CD8-positive, alpha-beta memory T cell (primary cell): ENCODE measurements at regions not wholly inside any gene's neighbourhood (a gene's known extent, or its start where the extent isn't known, plus 50 kb on each side); places are given as distances from the start of the nearest gene placed in this dataset.

Experiments
- CTCF ChIA-PET: fragments of 350-600 bp; sonication (Branson Sonifier 250); formaldehyde crosslinking; loops from one replicate; lab custom pipeline; 2021; ENCODE audit warnings: antibody characterized with exemption; lab: Charles Lee
- POLR2A ChIA-PET: fragments of 350-600 bp; sonication (Branson Sonifier 250); formaldehyde crosslinking; loops from one replicate; lab custom pipeline; 2021; ENCODE audit warnings: antibody characterized with exemption; lab: Charles Lee
- DNase-seq, 5 donors: peaks; one replicate each; pipeline versions ENCODE4 v3.0.0 to v3.0.0-alpha.2; 2020 to 2022; ENCODE audit warnings: mixed read lengths in 1 of 5
- H3K27ac ChIP-seq: one replicate; pipeline ENCODE4 v1.7.0; 2013; ENCODE audit warnings: low read depth, mild to moderate bottlenecking, low read length, moderate library complexity
- H3K27me3 ChIP-seq: 2 replicates; pipeline ENCODE4 v1.7.0; 2013; ENCODE audit warnings: low read length, mild to moderate bottlenecking; ENCODE audit not compliant: insufficient read depth, poor library complexity, severe bottlenecking
- H3K36me3 ChIP-seq: 2 replicates; pipeline ENCODE4 v1.7.0; 2013; ENCODE audit warnings: mild to moderate bottlenecking, low read length, moderate library complexity; ENCODE audit not compliant: insufficient read depth
- H3K4me1 ChIP-seq: 2 replicates; pipeline ENCODE4 v1.7.0; 2013; ENCODE audit warnings: mild to moderate bottlenecking, low read length, moderate library complexity; ENCODE audit not compliant: insufficient read depth
- H3K4me3 ChIP-seq: 2 replicates; pipeline ENCODE4 v1.7.0; 2013; ENCODE audit warnings: mild to moderate bottlenecking, low read length
- H3K9me3 ChIP-seq: 2 replicates; pipeline ENCODE4 v1.7.0; 2013; ENCODE audit warnings: mild to moderate bottlenecking, low read length
- H3K27ac Mint-ChIP-seq, 8 donors: one replicate each; pipeline ENCODE4 v1.8.0; 2020 to 2021; ENCODE audit warnings: mixed read lengths in 8 of 8, mild to moderate bottlenecking in 6 of 8, inconsistent platforms in 3 of 8, moderate library complexity in 3 of 8
- H3K27me3 Mint-ChIP-seq, 2 donors: one replicate each; pipeline ENCODE4 v1.8.0; 2020 to 2021; ENCODE audit warnings: mixed read lengths in 2 of 2, mild to moderate bottlenecking in 1 of 2, moderate library complexity in 1 of 2
- H3K36me3 Mint-ChIP-seq, 3 donors: one replicate each; pipeline ENCODE4 v1.8.0; 2020 to 2021; ENCODE audit warnings: mixed read lengths in 3 of 3, inconsistent platforms in 1 of 3, mild to moderate bottlenecking in 1 of 3
- H3K4me1 Mint-ChIP-seq, 3 donors: one replicate each; pipeline ENCODE4 v1.8.0; 2020 to 2021; ENCODE audit warnings: mixed read lengths in 3 of 3, inconsistent platforms in 1 of 3, mild to moderate bottlenecking in 1 of 3
- H3K4me3 Mint-ChIP-seq, 7 donors: one replicate each; pipeline ENCODE4 v1.8.0; 2020 to 2021; ENCODE audit warnings: mixed read lengths in 7 of 7, mild to moderate bottlenecking in 6 of 7, moderate library complexity in 4 of 7, inconsistent platforms in 2 of 7
- H3K9me3 Mint-ChIP-seq, 5 donors: one replicate each; pipeline ENCODE4 v1.8.0; 2020 to 2022; ENCODE audit warnings: mixed read lengths in 5 of 5, mild to moderate bottlenecking in 3 of 5, moderate library complexity in 2 of 5, inconsistent platforms in 1 of 5

DNA sequence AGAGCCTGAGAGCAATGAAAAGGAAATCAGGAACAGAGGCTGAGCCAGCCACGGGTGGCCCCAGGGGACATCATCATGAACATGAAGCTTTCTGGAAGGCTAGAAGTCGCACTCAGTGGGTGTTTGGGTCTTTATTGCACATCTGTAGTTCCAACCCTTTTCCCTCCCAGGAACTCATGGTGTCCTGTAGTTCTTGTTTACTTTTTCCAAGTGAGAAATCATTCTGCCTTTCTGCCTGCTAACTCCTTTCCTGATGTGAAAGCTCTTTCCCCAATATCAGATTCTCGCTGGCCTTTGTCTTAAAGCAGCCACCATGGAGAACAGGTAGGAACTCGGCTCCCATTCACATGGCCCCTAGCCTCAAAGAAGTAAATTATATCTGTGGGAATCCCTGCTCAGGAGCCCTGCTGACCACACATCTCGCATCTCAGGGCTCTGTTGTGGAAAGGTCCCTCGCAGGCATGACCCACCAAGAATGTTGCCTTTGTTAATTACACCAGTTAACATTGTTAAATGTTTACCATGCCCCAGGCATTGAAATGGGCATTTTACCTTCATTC is 542.7 kb downstream of the TNS3 start:
- no peak overlapping the region for H3K4me3 Mint-ChIP-seq
- ChIA-PET POLR2A (no interaction called here), CTCF (no interaction called here)
- Histone ChIP-seq H3K27me3 (no peaks in the 10 kb centered on the region), H3K9me3 (no peaks in the 10 kb centered on the region), H3K36me3 (no peaks in the 10 kb centered on the region), H3K4me3 (no peak overlapping the region), H3K27ac (no peak overlapping the region), H3K4me1 (no peaks in the 10 kb centered on the region)
- H3K27me3 Mint-ChIP-seq, result no peaks in the 10 kb centered on the region
- no peaks in the 10 kb centered on the region for H3K36me3 Mint-ChIP-seq
- no peak for DNase-seq
- H3K4me1 Mint-ChIP-seq, result no peaks in the 10 kb centered on the region
- H3K27ac Mint-ChIP-seq, result no peak overlapping the region
- peaks cover 0 to 10% (median 4%) of the 10 kb centered on the region in 5 donors for H3K9me3 Mint-ChIP-seq

GRCh38 chr7:47038621-47039020 is 543.3 kb downstream of the TNS3 start:
- Mint-ChIP-seq H3K4me3 (no peak overlapping the region), H3K27me3 (no peaks in the 10 kb centered on the region), H3K9me3 (peaks cover 0 to 13% (median 4%) of the 10 kb centered on the region in 5 donors), H3K27ac (no peak overlapping the region), H3K4me1 (no peaks in the 10 kb centered on the region), H3K36me3 (no peaks in the 10 kb centered on the region)
- H3K4me1 ChIP-seq, result no peaks in the 10 kb centered on the region
- CTCF ChIA-PET, result no interaction called here
- H3K4me3 ChIP-seq, result no peak overlapping the region
- H3K27ac ChIP-seq, result no peak overlapping the region
- H3K36me3 ChIP-seq, result no peaks in the 10 kb centered on the region
- no peak for DNase-seq
- POLR2A ChIA-PET, result no interaction called here
- H3K9me3 ChIP-seq, result no peaks in the 10 kb centered on the region
- no peaks in the 10 kb centered on the region for H3K27me3 ChIP-seq

DNA sequence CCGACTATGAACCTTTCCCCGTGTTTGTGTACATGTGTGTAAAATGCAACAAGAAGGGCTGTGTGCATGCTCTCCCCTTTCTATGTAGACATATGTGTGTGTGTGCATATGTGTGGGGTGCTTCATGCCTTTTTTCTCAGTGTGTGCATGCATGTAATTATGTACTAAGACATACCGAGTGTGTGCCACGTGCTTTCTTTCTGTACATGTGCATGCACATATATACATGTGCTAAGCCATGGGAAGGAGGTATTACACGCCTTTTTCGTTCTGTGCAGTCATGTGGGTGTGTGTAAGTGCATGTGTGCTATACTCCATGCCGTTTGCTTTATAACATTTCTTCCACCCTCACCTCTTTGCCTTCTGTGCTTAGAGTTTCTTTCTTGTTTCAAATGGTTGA is 544.3 kb downstream of the TNS3 start:
- Mint-ChIP-seq H3K36me3 (no peaks in the 10 kb centered on the region), H3K4me1 (no peaks in the 10 kb centered on the region), H3K9me3 (peaks cover 0 to 14% (median 4%) of the 10 kb centered on the region in 5 donors), H3K4me3 (no peak overlapping the region), H3K27me3 (no peaks in the 10 kb centered on the region), H3K27ac (no peak overlapping the region)
- H3K4me3 ChIP-seq, result no peak overlapping the region
- H3K4me1 ChIP-seq, result no peaks in the 10 kb centered on the region
- H3K9me3 ChIP-seq, result no peaks in the 10 kb centered on the region
- POLR2A ChIA-PET, result no interaction called here
- H3K27ac ChIP-seq, result no peak overlapping the region
- CTCF ChIA-PET, result no interaction called here
- no peak for DNase-seq
- no peaks in the 10 kb centered on the region for H3K27me3 ChIP-seq
- H3K36me3 ChIP-seq, result no peaks in the 10 kb centered on the region

GRCh38 chr7:47036909-47037308 is 545.0 kb downstream of the TNS3 start:
- Histone ChIP-seq H3K4me1 (no peaks in the 10 kb centered on the region), H3K4me3 (no peak overlapping the region), H3K9me3 (no peaks in the 10 kb centered on the region), H3K27ac (no peak overlapping the region), H3K27me3 (no peaks in the 10 kb centered on the region), H3K36me3 (no peaks in the 10 kb centered on the region)
- DNase-seq, result no peak
- ChIA-PET CTCF (no interaction called here), POLR2A (no interaction called here)
- H3K9me3 Mint-ChIP-seq, result peaks cover 0 to 14% (median 4%) of the 10 kb centered on the region in 5 donors
- H3K4me3 Mint-ChIP-seq, result no peak overlapping the region
- no peak overlapping the region for H3K27ac Mint-ChIP-seq
- no peaks in the 10 kb centered on the region for H3K36me3 Mint-ChIP-seq
- H3K4me1 Mint-ChIP-seq, result no peaks in the 10 kb centered on the region
- H3K27me3 Mint-ChIP-seq, result no peaks in the 10 kb centered on the region

GRCh38 chr7:47035522-47035921 is 546.4 kb downstream of the TNS3 start:
- Histone ChIP-seq H3K36me3 (no peaks in the 10 kb centered on the region), H3K27ac (no peak overlapping the region), H3K4me3 (no peak overlapping the region), H3K4me1 (no peaks in the 10 kb centered on the region), H3K9me3 (no peaks in the 10 kb centered on the region), H3K27me3 (no peaks in the 10 kb centered on the region)
- no peak overlapping the region for H3K4me3 Mint-ChIP-seq
- H3K4me1 Mint-ChIP-seq, result no peaks in the 10 kb centered on the region
- H3K9me3 Mint-ChIP-seq, result peaks cover 0 to 17% (median 5%) of the 10 kb centered on the region in 5 donors
- CTCF ChIA-PET, result no interaction called here
- H3K36me3 Mint-ChIP-seq, result no peaks in the 10 kb centered on the region
- DNase-seq, result no peak
- POLR2A ChIA-PET, result no interaction called here
- H3K27ac Mint-ChIP-seq, result no peak overlapping the region
- no peaks in the 10 kb centered on the region for H3K27me3 Mint-ChIP-seq

DNA sequence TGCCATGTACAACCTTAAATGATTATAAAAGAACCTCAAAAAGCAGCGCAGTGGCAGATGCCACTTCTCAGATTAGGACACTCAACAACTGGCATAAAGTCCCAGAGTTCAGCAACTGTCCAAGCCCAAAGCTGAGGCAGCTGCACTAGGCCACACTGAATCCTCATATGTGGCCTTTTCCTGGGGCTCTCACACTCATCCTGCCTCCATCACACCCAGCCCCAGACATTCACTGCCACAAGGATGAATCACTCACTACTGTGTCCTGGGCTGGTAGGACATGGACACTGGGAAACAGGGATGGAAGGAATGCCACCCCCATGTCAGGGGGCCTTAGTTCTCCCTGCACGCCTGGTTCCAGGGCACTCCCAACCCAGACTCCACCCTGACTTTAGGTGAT is 547.7 kb downstream of the TNS3 start:
- Mint-ChIP-seq H3K27ac (no peak overlapping the region), H3K9me3 (peaks cover 0 to 17% (median 7%) of the 10 kb centered on the region in 5 donors), H3K4me3 (no peak overlapping the region), H3K4me1 (no peaks in the 10 kb centered on the region), H3K36me3 (no peaks in the 10 kb centered on the region), H3K27me3 (no peaks in the 10 kb centered on the region)
- H3K4me1 ChIP-seq, result no peaks in the 10 kb centered on the region
- CTCF ChIA-PET, result no interaction called here
- H3K27me3 ChIP-seq, result no peaks in the 10 kb centered on the region
- H3K4me3 ChIP-seq, result no peak overlapping the region
- no peaks in the 10 kb centered on the region for H3K9me3 ChIP-seq
- H3K27ac ChIP-seq, result no peak overlapping the region
- no peaks in the 10 kb centered on the region for H3K36me3 ChIP-seq
- POLR2A ChIA-PET, result no interaction called here
- no peak for DNase-seq

DNA sequence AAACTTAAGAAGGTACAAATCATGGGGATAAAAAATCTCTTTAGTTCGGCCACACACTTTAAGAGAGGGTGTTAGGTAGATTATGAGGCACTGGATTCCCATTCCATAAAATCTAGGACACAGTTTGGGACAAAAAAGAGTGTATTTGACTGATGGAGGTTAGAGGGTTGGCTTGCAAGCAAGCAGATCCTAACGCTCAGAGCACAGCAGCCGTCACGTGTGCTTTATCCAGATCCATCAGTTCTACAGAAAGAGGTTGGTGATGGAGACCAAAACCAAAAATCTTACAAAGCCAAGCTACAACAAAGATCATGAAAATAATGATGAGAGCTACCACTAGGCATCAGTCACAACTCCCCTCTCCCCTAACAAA is 549.4 kb downstream of the TNS3 start:
- H3K27ac ChIP-seq, result no peak overlapping the region
- Mint-ChIP-seq H3K27ac (no peak overlapping the region), H3K36me3 (no peaks in the 10 kb centered on the region), H3K4me3 (no peak overlapping the region), H3K9me3 (peaks cover 0 to 19% (median 5%) of the 10 kb centered on the region in 5 donors), H3K27me3 (no peaks in the 10 kb centered on the region), H3K4me1 (no peaks in the 10 kb centered on the region)
- POLR2A ChIA-PET, result no interaction called here
- H3K4me1 ChIP-seq, result no peaks in the 10 kb centered on the region
- DNase-seq, result no peak
- CTCF ChIA-PET, result no interaction called here
- H3K4me3 ChIP-seq, result no peak overlapping the region
- no peaks in the 10 kb centered on the region for H3K9me3 ChIP-seq
- H3K27me3 ChIP-seq, result no peaks in the 10 kb centered on the region
- no peaks in the 10 kb centered on the region for H3K36me3 ChIP-seq

DNA sequence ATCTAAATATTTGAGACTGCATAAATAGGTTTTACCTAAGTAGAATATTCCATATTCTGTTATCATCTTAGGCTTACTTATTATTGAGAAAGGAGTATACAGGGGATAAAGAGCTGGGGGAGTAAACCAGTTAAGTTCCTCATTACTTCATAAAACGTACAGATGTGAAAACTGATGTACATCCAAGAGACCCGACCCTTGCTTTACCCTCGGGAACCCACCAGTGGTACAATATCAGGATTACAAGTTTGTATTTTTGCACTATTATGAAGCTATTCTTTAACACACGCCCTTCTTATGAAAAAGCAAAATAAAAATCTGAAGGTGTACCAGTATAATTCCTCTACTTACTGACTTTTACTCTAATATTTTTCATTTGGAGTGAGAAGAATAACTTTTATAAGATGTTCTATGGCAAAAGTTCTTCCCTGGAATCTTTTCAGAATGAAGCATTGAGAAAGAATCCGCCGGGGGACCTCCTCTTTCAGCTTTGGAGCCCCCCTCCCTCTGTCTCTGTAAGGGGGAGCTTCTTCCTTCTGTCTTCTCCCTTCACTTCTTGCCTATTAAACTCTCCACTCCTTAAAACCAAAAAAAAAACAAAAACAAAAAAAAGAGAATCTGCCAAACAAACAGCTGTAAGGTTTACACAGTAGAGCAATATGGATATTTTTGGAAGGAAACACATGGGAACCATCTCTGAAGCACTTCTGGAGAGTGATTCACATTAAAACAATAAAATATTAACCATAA is 550.0 kb downstream of the TNS3 start:
- ChIA-PET CTCF (no interaction called here), POLR2A (no interaction called here)
- no peak overlapping the region for H3K27ac Mint-ChIP-seq

More for the DNA sequence above, 550.0 kb downstream of the TNS3 start:
- H3K36me3 Mint-ChIP-seq, result no peaks in the 10 kb centered on the region
- H3K9me3 Mint-ChIP-seq, result peaks cover 0 to 17% (median 5%) of the 10 kb centered on the region in 5 donors
- no peak overlapping the region for H3K4me3 Mint-ChIP-seq
- H3K9me3 ChIP-seq, result no peaks in the 10 kb centered on the region
- no peaks in the 10 kb centered on the region for H3K4me1 Mint-ChIP-seq
- H3K27me3 ChIP-seq, result no peaks in the 10 kb centered on the region
- H3K4me1 ChIP-seq, result no peaks in the 10 kb centered on the region
- no peak for DNase-seq
- H3K4me3 ChIP-seq, result no peak overlapping the region
- no peaks in the 10 kb centered on the region for H3K27me3 Mint-ChIP-seq
- no peak overlapping the region for H3K27ac ChIP-seq
- H3K36me3 ChIP-seq, result no peaks in the 10 kb centered on the region
